Left lung (tissue), 4 donors: ENCODE measurements at regions not wholly inside any gene's neighbourhood (a gene's known extent, or its start where the extent isn't known, plus 50 kb on each side); places are given as distances from the start of the nearest gene placed in this dataset.

Source experiments
- ATAC-seq: fragments of 200-7000 bp; cut with Tn5 transposase; one replicate; pipeline ENCODE4 v1.9.1; 2020; ENCODE audit warnings: moderate library complexity
- DNase-seq, 4 donors: peaks; one replicate each; pipeline ENCODE4 v3.0.0-alpha.2; 2013 to 2020
- H3K27ac ChIP-seq, 2 donors: fragments of 200-600 bp; sonication (generic) in 1 of 2; one replicate each; pipeline versions ENCODE4 v1.5.0 to v1.8.0; 2020 to 2021
- H3K27me3 ChIP-seq, 2 donors: fragments of 200-600 bp; sonication (generic) in 1 of 2; one replicate each; pipeline versions ENCODE4 v1.5.0 to v1.8.0; 2020 to 2021
- H3K36me3 ChIP-seq, 2 donors: fragments of 200-600 bp; sonication (generic) in 1 of 2; one replicate each; pipeline versions ENCODE4 v1.5.0 to v1.8.0; 2020 to 2021
- H3K4me1 ChIP-seq, 2 donors: fragments of 200-600 bp; one replicate each; pipeline ENCODE4 v1.8.0; 2021
- H3K4me3 ChIP-seq, 2 donors: fragments of 200-600 bp; sonication (generic) in 1 of 2; one replicate each; pipeline versions ENCODE4 v1.5.0 to v1.8.0; 2020 to 2021; ENCODE audit warnings: mild to moderate bottlenecking in 1 of 2
- H3K9me3 ChIP-seq, 2 donors: fragments of 200-600 bp; sonication (generic) in 1 of 2; one replicate each; pipeline versions ENCODE4 v1.5.0 to v1.8.0; 2020 to 2021
- CTCF ChIP-seq, 2 donors: fragments of 200-600 bp; sonication (generic) in 1 of 2; IDR thresholded peaks; one replicate each; pipeline versions ENCODE4 v1.5.0 to v1.8.0; 2021; ENCODE audit warnings: antibody characterized with exemption in 2 of 2
- intact Hi-C, 2 donors: fragments of 100-400 bp; cut with DNase I; formaldehyde crosslinking; loops; one replicate each; pipeline versions ENCODE4 v1.11.2 to v1.14.2; 2022
- donor health status: DM: no; HTN: yes; CAD: no.
- donor health status: DM: no; HTN: no; CAD: no.

DNA sequence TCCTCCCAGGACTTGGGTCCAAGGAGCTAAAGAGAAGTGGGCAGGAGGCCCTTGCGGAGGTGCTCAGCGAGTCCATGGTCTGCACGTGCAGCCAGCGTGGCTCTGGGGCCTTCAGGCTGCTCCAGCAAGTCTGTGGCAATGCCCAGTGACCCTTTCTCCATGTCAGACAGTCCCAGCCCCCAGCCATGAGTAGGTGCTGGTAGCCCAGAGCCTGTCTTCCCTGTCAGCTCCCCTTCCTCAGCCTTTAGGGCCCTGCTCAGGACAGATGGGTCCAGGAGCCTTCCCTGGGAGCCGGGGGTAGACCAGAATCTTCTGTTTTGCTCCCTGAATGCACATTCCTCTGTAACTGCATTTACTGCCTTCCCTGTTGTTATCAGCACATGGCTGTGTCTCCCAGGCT is 147.2 kb upstream of the IRX2 start:
- Histone ChIP-seq H3K4me3 (no peak overlapping the region), H3K9me3 (peaks cover 0 to 2% of the 10 kb centered on the region in 2 donors), H3K4me1 (no peaks in the 10 kb centered on the region), H3K36me3 (no peaks in the 10 kb centered on the region), H3K27me3 (peaks cover 0 to 7% of the 10 kb centered on the region in 2 donors), H3K27ac (no peak overlapping the region)
- no peak for DNase-seq
- intact Hi-C loops: no loop called here
- ATAC-seq: no peak
- no peak for TF ChIP-seq CTCF (IDR thresholded peaks at IDR 0.05)

- ATAC-seq: no peak
- intact Hi-C loops: no loop called here
- peaks cover 0 to 7% of the 10 kb centered on the region in 2 donors for H3K27me3 ChIP-seq
- no peak overlapping the region for H3K27ac ChIP-seq
- H3K4me3 ChIP-seq: no peak overlapping the region
- DNase-seq: no peak
- TF ChIP-seq CTCF (IDR thresholded peaks at IDR 0.05): no peak
- no peaks in the 10 kb centered on the region for H3K36me3 ChIP-seq
- H3K9me3 ChIP-seq: peaks cover 0 to 2% of the 10 kb centered on the region in 2 donors
- H3K4me1 ChIP-seq: no peaks in the 10 kb centered on the region
These were observed 145.9 kb upstream of the IRX2 start for GRCh38 chr5:2897276-2897961.

GRCh38 chr5:2896371-2897275 is 145.1 kb upstream of the IRX2 start:
- TF ChIP-seq CTCF (IDR thresholded peaks at IDR 0.05): no peak
- no peak for DNase-seq
- no peaks in the 10 kb centered on the region for H3K36me3 ChIP-seq
- intact Hi-C loops: no loop called here
- peaks cover 0 to 7% of the 10 kb centered on the region in 2 donors for H3K27me3 ChIP-seq
- no peak overlapping the region for H3K4me3 ChIP-seq
- no peak for ATAC-seq
- H3K27ac ChIP-seq: no peak overlapping the region
- H3K9me3 ChIP-seq: peaks cover 0 to 2% of the 10 kb centered on the region in 2 donors
- H3K4me1 ChIP-seq: no peaks in the 10 kb centered on the region

- Histone ChIP-seq H3K4me3 (no peak overlapping the region), H3K9me3 (peaks cover 0 to 2% of the 10 kb centered on the region in 2 donors), H3K27ac (no peak overlapping the region), H3K27me3 (peaks cover 0 to 7% of the 10 kb centered on the region in 2 donors), H3K4me1 (no peaks in the 10 kb centered on the region), H3K36me3 (no peaks in the 10 kb centered on the region)
- TF ChIP-seq CTCF (IDR thresholded peaks at IDR 0.05): no peak
- no peak for DNase-seq
- ATAC-seq: no peak
- intact Hi-C loops: no loop called here
These were observed 144.4 kb upstream of the IRX2 start for GRCh38 chr5:2895876-2896275.

- H3K27me3 ChIP-seq: peaks cover 0 to 7% of the 10 kb centered on the region in 2 donors
- no peak overlapping the region for H3K27ac ChIP-seq
- H3K36me3 ChIP-seq: no peaks in the 10 kb centered on the region
- no peak for DNase-seq
- no peaks in the 10 kb centered on the region for H3K4me1 ChIP-seq
- intact Hi-C loops: no loop called here
- no peak for TF ChIP-seq CTCF (IDR thresholded peaks at IDR 0.05)
- ATAC-seq: no peak
- no peak overlapping the region for H3K4me3 ChIP-seq
- peaks cover 0 to 2% of the 10 kb centered on the region in 2 donors for H3K9me3 ChIP-seq
These were observed 143.7 kb upstream of the IRX2 start for GRCh38 chr5:2895196-2895595.
